Transverse colon (tissue), 4 donors: ENCODE measurements at regions not wholly inside any gene's neighbourhood (a gene's known extent, or its start where the extent isn't known, plus 50 kb on each side); places are given as distances from the start of the nearest gene placed in this dataset.

ENCODE experiments used
- CTCF ChIP-seq, 5 experiments: fragments of 200-600 bp in 3 of 5; fragments of 450-650 bp in 2 of 5; sonication (generic) in 3 of 5; IDR thresholded peaks; 1 replicate in 2 of 5; 2 replicates in 3 of 5; pipeline ENCODE4 v1.5.1; 2016 to 2017; ENCODE audit warnings: antibody characterized with exemption in 5 of 5, inconsistent platforms in 3 of 5, mild to moderate bottlenecking in 2 of 5, moderate library complexity in 1 of 5
- POLR2AphosphoS5 ChIP-seq, 3 donors: sonication (generic); formaldehyde crosslinking; IDR thresholded peaks; one replicate each; pipeline ENCODE4 v1.6.1; 2016; ENCODE audit warnings: antibody characterized with exemption in 3 of 3

- no peak for TF ChIP-seq POLR2AphosphoS5 (IDR thresholded peaks at IDR 0.05)
- no peak for TF ChIP-seq CTCF (IDR thresholded peaks at IDR 0.05)
Measured at GRCh38 chr4:176631611-176632010, 161.1 kb downstream of the VEGFC start.
